Transverse colon (tissue), 4 donors: ENCODE measurements at regions not wholly inside any gene's neighbourhood (a gene's known extent, or its start where the extent isn't known, plus 50 kb on each side); places are given as distances from the start of the nearest gene placed in this dataset.

Source experiments
- DNase-seq: peaks from one replicate; pipeline ENCODE4 v3.0.0-alpha.2; 2019
- H3K27ac ChIP-seq, 4 donors: fragments of 200-600 bp; sonication (generic); 2 replicates each; pipeline ENCODE4 v1.5.1; 2016 to 2018; ENCODE audit warnings: inconsistent platforms in 4 of 4
- H3K27me3 ChIP-seq: fragments of 200-600 bp; sonication (generic); 2 replicates; pipeline ENCODE4 v1.5.1; 2017; ENCODE audit warnings: inconsistent platforms
- H3K36me3 ChIP-seq, 4 donors: fragments of 200-600 bp; sonication (generic); 2 replicates each; pipeline ENCODE4 v1.5.1; 2017 to 2019; ENCODE audit warnings: inconsistent platforms in 4 of 4
- H3K4me1 ChIP-seq, 4 donors: fragments of 200-600 bp; sonication (generic); 2 replicates each; pipeline ENCODE4 v1.5.1; 2017 to 2020; ENCODE audit warnings: inconsistent platforms in 4 of 4
- H3K4me3 ChIP-seq, 4 donors: fragments of 200-600 bp; sonication (generic); 1 replicate in 1 of 4; 2 replicates in 3 of 4; pipeline versions ENCODE4 v1.5.1 to v1.6.1; 2017 to 2019; ENCODE audit warnings: inconsistent platforms in 4 of 4
- H3K9me3 ChIP-seq, 2 donors: fragments of 200-600 bp; sonication (generic); 2 replicates each; pipeline ENCODE4 v1.5.1; 2017 to 2019; ENCODE audit warnings: inconsistent platforms in 2 of 2
- CTCF ChIP-seq, 5 experiments: fragments of 200-600 bp in 3 of 5; fragments of 450-650 bp in 2 of 5; sonication (generic) in 3 of 5; IDR thresholded peaks; 1 replicate in 2 of 5; 2 replicates in 3 of 5; pipeline ENCODE4 v1.5.1; 2016 to 2017; ENCODE audit warnings: antibody characterized with exemption in 5 of 5, inconsistent platforms in 3 of 5, mild to moderate bottlenecking in 2 of 5, moderate library complexity in 1 of 5
- EP300 ChIP-seq: sonication (generic); formaldehyde crosslinking; IDR thresholded peaks from one replicate; pipeline ENCODE4 v1.6.1; 2017; ENCODE audit warnings: antibody characterized with exemption, low read depth
- POLR2A ChIP-seq: fragments of 450-650 bp; IDR thresholded peaks from one replicate; pipeline ENCODE4 v1.6.1; 2016; ENCODE audit warnings: antibody characterized with exemption, mild to moderate bottlenecking, moderate library complexity
- POLR2AphosphoS5 ChIP-seq, 3 donors: sonication (generic); formaldehyde crosslinking; IDR thresholded peaks; one replicate each; pipeline ENCODE4 v1.6.1; 2016; ENCODE audit warnings: antibody characterized with exemption in 3 of 3
- whole genome bisulfite sequencing, 2 donors: methylation state at CpG; one replicate each; pipeline ENCODE4 v1.1.5; 2018; ENCODE audit warnings: low coverage in 1 of 2; 5-methylcytosine and 5-hydroxymethylcytosine counted together
- in situ Hi-C, 4 donors: fragments of 200-750 bp; cut with MboI; loops; one replicate each; pipeline versions ENCODE4 v1.15.0 to v1.15.1; 2017; ENCODE audit warnings: low sequenced_read_pairs in 3 of 4, low pct_ligation_motif_present in 1 of 4, low pct_unique_long_range_greater_than_20kb in 1 of 4
- intact Hi-C: fragments of 100-400 bp; cut with DNase I; formaldehyde crosslinking; loops from one replicate; pipeline ENCODE4 v1.15.1; 2023; ENCODE audit warnings: low total_unique reads

DNA sequence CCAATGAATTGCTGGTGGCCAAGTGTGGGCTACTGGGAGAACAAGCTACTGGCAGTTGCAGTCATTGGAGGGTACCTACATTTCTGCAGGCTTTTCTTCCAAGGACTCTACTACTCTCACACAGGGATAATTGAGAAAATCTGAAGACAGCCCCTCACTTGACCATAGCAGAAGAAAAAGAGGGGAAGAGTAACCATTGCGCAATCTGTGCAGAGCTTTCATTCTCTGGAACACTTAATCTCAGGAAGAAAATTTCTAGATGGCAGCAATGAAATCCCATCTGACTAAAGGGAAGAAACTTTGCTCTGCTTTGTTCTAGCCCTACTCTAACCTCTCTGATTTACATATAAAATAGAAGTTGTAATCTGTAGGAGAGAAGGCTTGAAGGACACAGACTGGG is 1239.6 kb upstream of the SORCS1 start:
- 93 to 100% methylated on average over 1 of the region's 1 CpG for WGBS, 2 donors
- in situ Hi-C loops = no loop called here
- Histone ChIP-seq H3K4me3 (no peak overlapping the region), H3K27me3 (no peaks in the 10 kb centered on the region), H3K27ac (no peak overlapping the region), H3K4me1 (no peaks in the 10 kb centered on the region), H3K9me3 (no peaks in the 10 kb centered on the region), H3K36me3 (no peaks in the 10 kb centered on the region)
- no peak for DNase-seq
- TF ChIP-seq EP300 = no peak
- TF ChIP-seq POLR2A = no peak
- no peak for TF ChIP-seq CTCF (IDR thresholded peaks at IDR 0.05)
- no peak for TF ChIP-seq POLR2AphosphoS5 (IDR thresholded peaks at IDR 0.05)
- intact Hi-C loops = no loop called here

- TF ChIP-seq POLR2A (no peak), CTCF (IDR thresholded peaks at IDR 0.05) (no peak), EP300 (no peak), POLR2AphosphoS5 (IDR thresholded peaks at IDR 0.05) (no peak)
- DNase-seq = no peak
- Histone ChIP-seq H3K9me3 (no peaks in the 10 kb centered on the region), H3K27ac (no peak overlapping the region), H3K27me3 (no peaks in the 10 kb centered on the region), H3K4me3 (no peak overlapping the region), H3K4me1 (no peaks in the 10 kb centered on the region), H3K36me3 (no peaks in the 10 kb centered on the region)
- in situ Hi-C loops (no loop called here), intact Hi-C loops (no loop called here)
- 67 to 75% methylated on average over 4 of the region's 4 CpGs for WGBS, 2 donors
Measured at GRCh38 chr10:108399465-108399864, 1235.0 kb upstream of the SORCS1 start.

DNA sequence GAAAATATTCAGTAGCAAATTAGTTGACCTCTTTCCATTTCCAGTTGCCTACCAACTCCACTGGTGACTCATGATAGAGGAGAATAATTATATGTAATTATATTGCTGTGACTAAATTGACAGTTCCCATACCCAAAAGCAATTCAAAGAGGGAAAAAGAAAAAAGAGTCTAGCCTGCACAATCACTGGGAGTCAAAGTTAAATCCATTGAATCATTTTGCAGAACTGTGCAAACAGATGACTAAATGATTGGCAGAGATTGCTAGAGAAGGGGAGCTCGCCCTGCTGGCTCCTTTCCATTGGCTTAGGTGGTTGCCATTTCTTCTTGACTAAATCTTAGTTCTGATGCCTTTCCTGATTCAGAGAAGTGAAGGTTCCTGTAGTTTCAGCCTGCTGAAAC is 1228.6 kb upstream of the SORCS1 start:
- TF ChIP-seq POLR2A (no peak), POLR2AphosphoS5 (IDR thresholded peaks at IDR 0.05) (no peak), EP300 (no peak), CTCF (IDR thresholded peaks at IDR 0.05) (no peak)
- H3K4me3 ChIP-seq = no peak overlapping the region
- no peaks in the 10 kb centered on the region for H3K36me3 ChIP-seq
- no peaks in the 10 kb centered on the region for H3K27me3 ChIP-seq
- in situ Hi-C loops (no loop called here), intact Hi-C loops (loop anchor here (5.0 kb wide), 1 partner anchor 351 kb away; no protein-coding TSS in a partner anchor)
- no peaks in the 10 kb centered on the region for H3K4me1 ChIP-seq
- H3K9me3 ChIP-seq = no peaks in the 10 kb centered on the region
- 20 to 32% methylated on average over 1 of the region's 1 CpG for WGBS, 2 donors
- no peak for DNase-seq
- H3K27ac ChIP-seq = no peak overlapping the region

- Histone ChIP-seq H3K9me3 (no peaks in the 10 kb centered on the region), H3K36me3 (no peaks in the 10 kb centered on the region), H3K27ac (no peak overlapping the region), H3K4me1 (no peaks in the 10 kb centered on the region), H3K27me3 (no peaks in the 10 kb centered on the region), H3K4me3 (no peak overlapping the region)
- intact Hi-C loops = loop anchor here (5.0 kb wide), 1 partner anchor 350 kb away; no protein-coding TSS in a partner anchor
- WGBS, 2 donors = 37 to 63% methylated on average over 1 of the region's 1 CpG
- no peak for TF ChIP-seq CTCF (IDR thresholded peaks at IDR 0.05)
- TF ChIP-seq EP300 = no peak
- no peak for TF ChIP-seq POLR2A
- no peak for TF ChIP-seq POLR2AphosphoS5 (IDR thresholded peaks at IDR 0.05)
- no peak for DNase-seq
- in situ Hi-C loops = no loop called here
Measured at GRCh38 chr10:108392286-108392685, 1227.8 kb upstream of the SORCS1 start.
